Transverse colon (tissue), 4 donors: ENCODE measurements at regions not wholly inside any gene's neighbourhood (a gene's known extent, or its start where the extent isn't known, plus 50 kb on each side); places are given as distances from the start of the nearest gene placed in this dataset.

Experiments
- EP300 ChIP-seq: sonication (generic); formaldehyde crosslinking; IDR thresholded peaks from one replicate; pipeline ENCODE4 v1.6.1; 2017; ENCODE audit warnings: antibody characterized with exemption, low read depth
- POLR2A ChIP-seq: fragments of 450-650 bp; IDR thresholded peaks from one replicate; pipeline ENCODE4 v1.6.1; 2016; ENCODE audit warnings: antibody characterized with exemption, mild to moderate bottlenecking, moderate library complexity
- POLR2AphosphoS5 ChIP-seq, 3 donors: sonication (generic); formaldehyde crosslinking; IDR thresholded peaks; one replicate each; pipeline ENCODE4 v1.6.1; 2016; ENCODE audit warnings: antibody characterized with exemption in 3 of 3
- TF ChIP-seq, protein P1 (sequence below), 5 experiments: fragments of 200-600 bp in 3 of 5; fragments of 450-650 bp in 2 of 5; sonication (generic) in 3 of 5; IDR thresholded peaks; 1 replicate in 2 of 5; 2 replicates in 3 of 5; pipeline ENCODE4 v1.5.1; 2016 to 2017; ENCODE audit warnings: antibody characterized with exemption in 5 of 5, inconsistent platforms in 3 of 5, mild to moderate bottlenecking in 2 of 5, moderate library complexity in 1 of 5

GRCh38 chr5:1748271-1748670 lies 51.4 kb downstream of the MRPL36 start:
- TF ChIP-seq, protein P1, sequence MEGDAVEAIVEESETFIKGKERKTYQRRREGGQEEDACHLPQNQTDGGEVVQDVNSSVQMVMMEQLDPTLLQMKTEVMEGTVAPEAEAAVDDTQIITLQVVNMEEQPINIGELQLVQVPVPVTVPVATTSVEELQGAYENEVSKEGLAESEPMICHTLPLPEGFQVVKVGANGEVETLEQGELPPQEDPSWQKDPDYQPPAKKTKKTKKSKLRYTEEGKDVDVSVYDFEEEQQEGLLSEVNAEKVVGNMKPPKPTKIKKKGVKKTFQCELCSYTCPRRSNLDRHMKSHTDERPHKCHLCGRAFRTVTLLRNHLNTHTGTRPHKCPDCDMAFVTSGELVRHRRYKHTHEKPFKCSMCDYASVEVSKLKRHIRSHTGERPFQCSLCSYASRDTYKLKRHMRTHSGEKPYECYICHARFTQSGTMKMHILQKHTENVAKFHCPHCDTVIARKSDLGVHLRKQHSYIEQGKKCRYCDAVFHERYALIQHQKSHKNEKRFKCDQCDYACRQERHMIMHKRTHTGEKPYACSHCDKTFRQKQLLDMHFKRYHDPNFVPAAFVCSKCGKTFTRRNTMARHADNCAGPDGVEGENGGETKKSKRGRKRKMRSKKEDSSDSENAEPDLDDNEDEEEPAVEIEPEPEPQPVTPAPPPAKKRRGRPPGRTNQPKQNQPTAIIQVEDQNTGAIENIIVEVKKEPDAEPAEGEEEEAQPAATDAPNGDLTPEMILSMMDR (IDR thresholded peaks at IDR 0.05), result no peak
- TF ChIP-seq POLR2A, result no peak
- no peak for TF ChIP-seq EP300
- TF ChIP-seq POLR2AphosphoS5 (IDR thresholded peaks at IDR 0.05), result no peak
